PC-3 (cell line): ENCODE measurements at regions not wholly inside any gene's neighbourhood (a gene's known extent, or its start where the extent isn't known, plus 50 kb on each side); places are given as distances from the start of the nearest gene placed in this dataset.

Experiments
- ATAC-seq: fragments of 200-7000 bp; cut with Tn5 transposase; 2 replicates; pipeline ENCODE4 v1.9.1; 2020; ENCODE audit warnings: mild to moderate bottlenecking, moderate library complexity
- BruUV-seq: library from RNA; stranded (reverse); fragments of 400-500 nt; replicated peaks from 2 replicates; lab custom pipeline; 2021; lab: Mats Ljungman, UMichigan
- CTCF ChIA-PET: fragments of 300-600 bp; sonication (Branson Sonifier 250); formaldehyde crosslinking; loops from one replicate; lab custom pipeline; 2022; ENCODE audit warnings: antibody characterized with exemption; lab: Charles Lee
- POLR2A ChIA-PET: fragments of 300-600 bp; sonication (Branson Sonifier 250); formaldehyde crosslinking; loops from one replicate; lab custom pipeline; 2022; ENCODE audit warnings: antibody characterized with exemption; ENCODE audit not compliant: unreplicated experiment; lab: Charles Lee
- DNase-seq: peaks from one replicate; pipeline ENCODE4 v3.0.0-alpha.2; 2015
- H2AFZ ChIP-seq: fragments of 300-600 bp; sonication (generic); 2 replicates; pipeline ENCODE4 v1.6.0; 2016; ENCODE audit warnings: antibody characterized with exemption, low read length
- H3F3A ChIP-seq: fragments of 300-600 bp; sonication (generic); one replicate; pipeline ENCODE4 v1.6.0; 2017; ENCODE audit warnings: antibody characterized with exemption, low read length, control low read depth, mild to moderate bottlenecking; ENCODE audit not compliant: unreplicated experiment
- H3K27ac ChIP-seq: fragments of 300-600 bp; sonication (generic); 2 replicates; pipeline ENCODE4 v1.5.1; 2016; ENCODE audit warnings: mild to moderate bottlenecking, low read length
- H3K27me3 ChIP-seq: fragments of 300-600 bp; sonication (generic); 2 replicates; pipeline ENCODE4 v1.6.1; 2016; ENCODE audit warnings: low read length, mixed read lengths
- H3K36me3 ChIP-seq: fragments of 300-600 bp; sonication (generic); 2 replicates; pipeline ENCODE4 v1.6.1; 2016; ENCODE audit warnings: low read depth, mixed run types, low read length, mixed read lengths
- H3K4me1 ChIP-seq: fragments of 300-600 bp; sonication (generic); 2 replicates; pipeline ENCODE4 v1.5.1; 2016; ENCODE audit warnings: low read length; ENCODE audit not compliant: insufficient read depth
- H3K4me2 ChIP-seq: fragments of 300-600 bp; sonication (generic); 2 replicates; pipeline ENCODE4 v1.6.0; 2016; ENCODE audit warnings: low read length
- H3K4me3 ChIP-seq: fragments of 300-600 bp; sonication (generic); 2 replicates; pipeline ENCODE4 v1.5.1; 2016; ENCODE audit warnings: mild to moderate bottlenecking, low read length, mixed read lengths
- H3K79me2 ChIP-seq: fragments of 300-600 bp; sonication (generic); 2 replicates; pipeline ENCODE4 v1.6.1; 2017; ENCODE audit warnings: low read length, mixed read lengths
- H3K9ac ChIP-seq: fragments of 300-600 bp; sonication (generic); 2 replicates; pipeline ENCODE4 v1.6.0; 2016; ENCODE audit warnings: mild to moderate bottlenecking, low read length
- H3K9me2 ChIP-seq: fragments of 300-600 bp; sonication (generic); replicated peaks from 2 replicates; pipeline ENCODE4 v1.6.1; 2016; ENCODE audit warnings: mixed run types, low read length, mixed read lengths
- H3K9me3 ChIP-seq: fragments of 300-600 bp; sonication (generic); 2 replicates; pipeline ENCODE4 v1.6.1; 2016; ENCODE audit warnings: low read length, mixed read lengths
- H4K20me1 ChIP-seq: fragments of 300-600 bp; sonication (generic); 2 replicates; pipeline ENCODE4 v1.6.1; 2016; ENCODE audit warnings: low read length, mixed read lengths
- EZH2 ChIP-seq: fragments of 300-600 bp; sonication (generic); IDR thresholded peaks from one replicate; pipeline ENCODE4 v1.6.1; 2017; ENCODE audit warnings: antibody characterized with exemption, mild to moderate bottlenecking, low read length; ENCODE audit not compliant: unreplicated experiment
- EZH2phosphoT487 ChIP-seq: fragments of 300-600 bp; sonication (generic); IDR thresholded peaks from 2 replicates; pipeline ENCODE4 v1.6.1; 2018; ENCODE audit warnings: mild to moderate bottlenecking, antibody characterized with exemption, low read length, borderline replicate concordance
- intact Hi-C: fragments of 100-400 bp; cut with micrococcal nuclease; formaldehyde crosslinking; loops from 2 replicates; pipeline ENCODE4 v1.9.0; 2023
- TF ChIP-seq, protein P1 (sequence below): fragments of 300-600 bp; sonication (generic); conservative IDR thresholded peaks from 2 replicates; pipeline ENCODE4 v1.5.1; 2017; ENCODE audit warnings: antibody characterized with exemption, low read depth, mild to moderate bottlenecking, low read length

DNA sequence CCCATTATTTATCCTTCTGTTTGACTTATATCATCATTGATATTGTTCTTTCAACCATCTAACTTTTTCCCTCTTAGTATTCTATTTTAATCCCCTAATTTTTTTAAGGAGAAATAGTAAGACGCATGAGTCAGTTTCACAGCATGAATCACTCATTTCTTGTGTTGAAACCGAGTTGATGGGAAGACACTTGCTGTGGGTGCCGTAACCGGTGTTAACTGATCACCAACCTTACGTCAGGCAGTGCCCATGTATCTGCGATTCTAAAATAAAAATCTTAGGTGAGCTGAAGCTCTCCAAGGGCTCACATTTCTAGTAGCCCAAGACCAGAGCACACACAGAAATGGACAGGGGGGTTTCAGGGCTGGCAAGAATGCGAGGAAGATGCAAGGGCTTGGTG lies 348.1 kb downstream of the GALR1 start:
- Histone ChIP-seq H3K4me3 (no peak overlapping the region), H4K20me1 (no peaks in the 10 kb centered on the region), H3F3A (no peaks in the 10 kb centered on the region), H2AFZ (no peak overlapping the region), H3K4me1 (no peaks in the 10 kb centered on the region), H3K9me3 (no peaks in the 10 kb centered on the region), H3K36me3 (no peaks in the 10 kb centered on the region), H3K27ac (no peak overlapping the region), H3K9me2 (no peaks in the 10 kb centered on the region), H3K27me3 (peaks cover 20% of the 10 kb centered on the region), H3K4me2 (no peak overlapping the region), H3K79me2 (no peaks in the 10 kb centered on the region), H3K9ac (no peak overlapping the region)
- TF ChIP-seq EZH2 (no peak), EZH2phosphoT487 (no peak)
- TF ChIP-seq, protein P1, sequence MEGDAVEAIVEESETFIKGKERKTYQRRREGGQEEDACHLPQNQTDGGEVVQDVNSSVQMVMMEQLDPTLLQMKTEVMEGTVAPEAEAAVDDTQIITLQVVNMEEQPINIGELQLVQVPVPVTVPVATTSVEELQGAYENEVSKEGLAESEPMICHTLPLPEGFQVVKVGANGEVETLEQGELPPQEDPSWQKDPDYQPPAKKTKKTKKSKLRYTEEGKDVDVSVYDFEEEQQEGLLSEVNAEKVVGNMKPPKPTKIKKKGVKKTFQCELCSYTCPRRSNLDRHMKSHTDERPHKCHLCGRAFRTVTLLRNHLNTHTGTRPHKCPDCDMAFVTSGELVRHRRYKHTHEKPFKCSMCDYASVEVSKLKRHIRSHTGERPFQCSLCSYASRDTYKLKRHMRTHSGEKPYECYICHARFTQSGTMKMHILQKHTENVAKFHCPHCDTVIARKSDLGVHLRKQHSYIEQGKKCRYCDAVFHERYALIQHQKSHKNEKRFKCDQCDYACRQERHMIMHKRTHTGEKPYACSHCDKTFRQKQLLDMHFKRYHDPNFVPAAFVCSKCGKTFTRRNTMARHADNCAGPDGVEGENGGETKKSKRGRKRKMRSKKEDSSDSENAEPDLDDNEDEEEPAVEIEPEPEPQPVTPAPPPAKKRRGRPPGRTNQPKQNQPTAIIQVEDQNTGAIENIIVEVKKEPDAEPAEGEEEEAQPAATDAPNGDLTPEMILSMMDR = no peak
- CTCF ChIA-PET = no interaction called here
- DNase-seq (no peak), ATAC-seq (no peak)
- POLR2A ChIA-PET = no interaction called here
- BruUV-seq = no TSS peak
- intact Hi-C loops = no loop called here

DNA sequence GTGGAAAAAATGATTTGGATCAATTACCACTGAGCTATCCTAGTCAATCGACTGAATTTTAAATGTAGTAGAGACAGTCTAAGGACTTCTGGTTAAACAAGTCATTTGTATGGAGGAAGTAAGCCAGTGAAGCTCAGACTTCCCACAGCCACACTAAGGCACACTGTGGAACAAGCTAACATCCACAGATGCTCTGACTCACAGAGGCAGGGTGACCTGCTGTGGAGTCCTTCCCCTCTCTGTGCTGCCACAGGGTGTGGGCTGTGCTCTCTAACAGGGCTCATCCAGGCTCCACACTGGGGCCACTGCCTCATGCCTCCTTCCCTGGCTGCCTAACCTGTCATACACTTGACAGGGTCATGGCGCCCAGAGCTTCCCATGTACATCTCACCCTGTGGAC lies 351.0 kb downstream of the GALR1 start:
- Histone ChIP-seq H3K9me3 (no peaks in the 10 kb centered on the region), H3K4me1 (no peaks in the 10 kb centered on the region), H3K4me3 (no peak overlapping the region), H3K4me2 (no peak overlapping the region), H3K36me3 (no peaks in the 10 kb centered on the region), H3F3A (no peaks in the 10 kb centered on the region), H3K27me3 (peaks cover 17% of the 10 kb centered on the region), H3K79me2 (no peaks in the 10 kb centered on the region), H3K27ac (no peak overlapping the region), H3K9me2 (no peaks in the 10 kb centered on the region), H2AFZ (no peak overlapping the region), H3K9ac (no peak overlapping the region), H4K20me1 (no peaks in the 10 kb centered on the region)
- POLR2A ChIA-PET = no interaction called here
- DNase-seq (no peak), ATAC-seq (no peak)
- intact Hi-C loops = no loop called here
- BruUV-seq = no TSS peak
- no peak for TF ChIP-seq EZH2phosphoT487
- TF ChIP-seq, protein P1 = no peak
- no peak for TF ChIP-seq EZH2
- CTCF ChIA-PET = no interaction called here

DNA sequence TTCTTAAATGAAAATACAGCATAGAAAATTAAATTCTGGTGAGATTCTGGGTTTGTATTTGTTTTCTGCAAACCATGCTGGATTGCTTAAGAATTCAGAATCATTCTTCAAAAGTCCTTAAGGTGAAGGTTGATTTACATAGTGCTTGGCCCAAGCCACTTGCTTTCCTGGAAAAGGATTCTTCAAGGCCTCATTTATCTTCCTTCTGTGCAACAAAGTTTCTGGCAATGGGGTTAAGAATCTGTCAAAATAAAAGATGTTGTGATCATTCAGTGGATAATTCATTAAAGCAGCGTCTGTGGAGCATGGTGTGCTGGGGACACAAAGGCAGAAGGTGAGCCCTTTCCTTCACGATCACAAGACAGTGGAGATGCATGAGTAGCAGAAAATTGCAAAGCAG lies 351.9 kb downstream of the GALR1 start:
- Histone ChIP-seq H2AFZ (no peak overlapping the region), H3K27me3 (peaks cover 12% of the 10 kb centered on the region; the same call in 1 of the 2 replicates), H4K20me1 (no peaks in the 10 kb centered on the region), H3K4me2 (no peak overlapping the region), H3K79me2 (no peaks in the 10 kb centered on the region), H3K9me2 (no peaks in the 10 kb centered on the region), H3K4me3 (no peak overlapping the region), H3K27ac (no peak overlapping the region), H3K36me3 (no peaks in the 10 kb centered on the region), H3K9ac (no peak overlapping the region), H3F3A (no peaks in the 10 kb centered on the region), H3K9me3 (no peaks in the 10 kb centered on the region), H3K4me1 (no peaks in the 10 kb centered on the region)
- CTCF ChIA-PET = no interaction called here
- no peak for DNase-seq
- POLR2A ChIA-PET = no interaction called here
- BruUV-seq = no TSS peak
- intact Hi-C loops = no loop called here
- TF ChIP-seq EZH2phosphoT487 = no peak
- TF ChIP-seq, protein P1 = no peak
- TF ChIP-seq EZH2 = no peak
- no peak for ATAC-seq
